ENCODE measurements at regions not wholly inside any gene's neighbourhood (a gene's known extent, or its start where the extent isn't known, plus 50 kb on each side); places are given as distances from the start of the nearest gene placed in this dataset.

GRCh38 chr11:129249351-129249750 is 57.2 kb upstream of the ARHGAP32 start:
- no peak for ATAC-seq
- H3K79me2 ChIP-seq (replicated peaks; ENCODE audit: insufficient read depth) = peaks cover 79% of the 10 kb centered on the region

More at GRCh38 chr11:129249351-129249750, 57.2 kb upstream of the ARHGAP32 start:
- Histone ChIP-seq H3K27ac (ENCODE audit: low read depth) (no peak overlapping the region), H3K4me2 (no peak overlapping the region), H3K9me2 (ENCODE audit: insufficient read depth) (no peaks in the 10 kb centered on the region), H4K20me1 (replicated peaks; ENCODE audit: insufficient read depth) (0 out of 2 replicates have a peak, but pooled peaks cover under 1% of the 10 kb centered on the region), H3K4me3 (no peak overlapping the region), H3K4me1 (ENCODE audit: insufficient read depth) (peaks cover 57% of the 10 kb centered on the region), H3K27me3 (ENCODE audit: insufficient read depth) (no peaks in the 10 kb centered on the region), H3K36me3 (ENCODE audit: insufficient read depth) (no peaks in the 10 kb centered on the region), H2AFZ (no peak overlapping the region), H3F3A (replicated peaks; ENCODE audit: low read depth) (no peaks in the 10 kb centered on the region; the same call in 1 of the 2 replicates)
- H3K4me3 Mint-ChIP-seq = no peak overlapping the region
- H3K27me3 Mint-ChIP-seq (ENCODE audit: insufficient read depth, low read depth, poor library complexity) = peaks cover 5% of the 10 kb centered on the region
- H3K4me1 Mint-ChIP-seq = peaks cover 51% of the 10 kb centered on the region
- TF ChIP-seq NANOG (IDR thresholded peaks at IDR 0.05; ENCODE audit: borderline replicate concordance) (no peak), STAT1 (IDR thresholded peaks at IDR 0.05; ENCODE audit: unreplicated experiment) (no peak), ZNF114 (CRISPR knock-in tag; IDR thresholded peaks at IDR 0.05) (no peak), POLR2AphosphoS5 (IDR thresholded peaks at IDR 0.05; ENCODE audit: low read depth) (no peak), EZH2phosphoT487 (IDR thresholded peaks at IDR 0.05; ENCODE audit: unreplicated experiment) (no peak), JUNB (IDR thresholded peaks at IDR 0.05; ENCODE audit: unreplicated experiment) (no peak), ZNF462 (CRISPR knock-in tag; IDR thresholded peaks at IDR 0.05) (no peak), REST (IDR thresholded peaks at IDR 0.05; ENCODE audit: unreplicated experiment) (no peak), CREB1 (CRISPR knock-in tag; IDR thresholded peaks at IDR 0.05; ENCODE audit: low read depth) (no peak), ETS1 (IDR thresholded peaks at IDR 0.05) (no peak), CTCF (conservative IDR thresholded peaks at IDR 0.05; ENCODE audit: low read depth in 2 of 2) (no peak), ZNF331 (CRISPR knock-in tag; IDR thresholded peaks at IDR 0.05; ENCODE audit: low read depth) (no peak), EZH2 (IDR thresholded peaks at IDR 0.05; ENCODE audit: low read depth, unreplicated experiment) (no peak)
- no peaks in the 10 kb centered on the region for H3K9me3 Mint-ChIP-seq
- DNase-seq (ENCODE audit: low spot score) = no peak
- H3K36me3 Mint-ChIP-seq (ENCODE audit: low read depth) = no peaks in the 10 kb centered on the region; the same call in 2 of the 3 replicates
- 0 out of 2 replicates have a peak overlapping the region, but pooled peaks have one; percentile 62 for H3K27ac Mint-ChIP-seq

All from GM23338 (cell line).